ENCODE measurements at regions not wholly inside any gene's neighbourhood (a gene's known extent, or its start where the extent isn't known, plus 50 kb on each side); places are given as distances from the start of the nearest gene placed in this dataset.

DNA sequence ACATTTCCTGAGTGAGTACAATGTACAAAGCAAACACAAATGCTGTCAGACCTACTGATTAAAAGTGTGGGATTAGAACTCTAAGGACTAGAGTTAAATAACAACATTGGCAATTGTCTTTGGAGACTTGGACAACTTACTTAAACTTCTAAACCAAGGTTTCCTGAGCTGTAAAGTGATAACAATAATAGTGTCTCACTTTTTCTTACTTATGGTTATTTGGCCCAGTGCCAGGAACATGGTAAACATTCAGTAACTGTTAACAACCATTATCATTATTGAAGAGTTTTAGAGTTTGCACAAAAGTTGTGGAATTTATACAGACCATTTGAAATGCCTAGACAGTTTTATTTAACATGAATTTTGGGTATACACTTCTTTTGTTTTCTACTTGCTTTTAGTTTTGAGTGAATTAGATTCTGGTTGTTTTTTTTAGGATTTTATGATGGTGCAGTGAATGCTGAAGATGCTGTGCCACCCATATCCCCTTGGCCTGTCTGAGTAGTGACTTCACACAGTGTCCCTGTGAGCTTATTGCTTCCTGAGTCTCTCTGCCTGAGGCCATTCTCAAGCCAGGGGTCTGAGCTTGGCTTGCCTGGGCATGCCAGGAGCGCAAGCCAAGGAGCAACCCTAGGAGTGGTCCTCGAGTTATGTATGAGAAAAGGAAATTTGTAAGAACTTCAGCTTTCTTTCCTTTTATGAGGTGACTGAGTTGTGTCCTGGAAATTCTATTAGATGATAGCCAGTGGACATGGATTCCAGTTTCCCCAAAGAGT is 932.8 kb downstream of the TTLL7 start:
- TF ChIP-seq, protein P1, sequence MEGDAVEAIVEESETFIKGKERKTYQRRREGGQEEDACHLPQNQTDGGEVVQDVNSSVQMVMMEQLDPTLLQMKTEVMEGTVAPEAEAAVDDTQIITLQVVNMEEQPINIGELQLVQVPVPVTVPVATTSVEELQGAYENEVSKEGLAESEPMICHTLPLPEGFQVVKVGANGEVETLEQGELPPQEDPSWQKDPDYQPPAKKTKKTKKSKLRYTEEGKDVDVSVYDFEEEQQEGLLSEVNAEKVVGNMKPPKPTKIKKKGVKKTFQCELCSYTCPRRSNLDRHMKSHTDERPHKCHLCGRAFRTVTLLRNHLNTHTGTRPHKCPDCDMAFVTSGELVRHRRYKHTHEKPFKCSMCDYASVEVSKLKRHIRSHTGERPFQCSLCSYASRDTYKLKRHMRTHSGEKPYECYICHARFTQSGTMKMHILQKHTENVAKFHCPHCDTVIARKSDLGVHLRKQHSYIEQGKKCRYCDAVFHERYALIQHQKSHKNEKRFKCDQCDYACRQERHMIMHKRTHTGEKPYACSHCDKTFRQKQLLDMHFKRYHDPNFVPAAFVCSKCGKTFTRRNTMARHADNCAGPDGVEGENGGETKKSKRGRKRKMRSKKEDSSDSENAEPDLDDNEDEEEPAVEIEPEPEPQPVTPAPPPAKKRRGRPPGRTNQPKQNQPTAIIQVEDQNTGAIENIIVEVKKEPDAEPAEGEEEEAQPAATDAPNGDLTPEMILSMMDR (IDR thresholded peaks at IDR 0.05): no peak
- TF ChIP-seq EP300 (IDR thresholded peaks at IDR 0.05) (no peak), POLR2A (IDR thresholded peaks at IDR 0.05) (no peak)
